HG02759 (cell line): ENCODE measurements at regions not wholly inside any gene's neighbourhood (a gene's known extent, or its start where the extent isn't known, plus 50 kb on each side); places are given as distances from the start of the nearest gene placed in this dataset.

ENCODE experiments used
- ATAC-seq: cut with Tn5 transposase; IDR thresholded peaks from one replicate; pipeline ENCODE4 v1.9.1; 2021; ENCODE audit warnings: mild to moderate bottlenecking, moderate library complexity; ENCODE audit not compliant: unreplicated experiment

- ATAC-seq: no peak
Measured at GRCh38 chr1:84759756-84760155, 69.5 kb upstream of the SSX2IP start.

- ATAC-seq: no peak
Measured at GRCh38 chr1:84758968-84759491, 68.8 kb upstream of the SSX2IP start.

- ATAC-seq: no peak
Measured at GRCh38 chr1:84758476-84758875, 68.2 kb upstream of the SSX2IP start.

- ATAC-seq: no peak
Measured at GRCh38 chr1:84757301-84757700, 67.0 kb upstream of the SSX2IP start.

- ATAC-seq: no peak
Measured at GRCh38 chr1:84756455-84757082, 66.3 kb upstream of the SSX2IP start.

- no peak for ATAC-seq
Measured at GRCh38 chr1:84756001-84756400, 65.7 kb upstream of the SSX2IP start.

- ATAC-seq: no peak
Measured at GRCh38 chr1:84755216-84755615, 65.0 kb upstream of the SSX2IP start.

GRCh38 chr1:84754386-84754703 is 64.1 kb upstream of the SSX2IP start:
- ATAC-seq: no peak

GRCh38 chr1:84753516-84754385 is 63.5 kb upstream of the SSX2IP start:
- peak; percentile 89 for ATAC-seq

GRCh38 chr1:84750110-84750730 is 60.0 kb upstream of the SSX2IP start:
- ATAC-seq: no peak

GRCh38 chr1:84749427-84749826 is 59.2 kb upstream of the SSX2IP start:
- no peak for ATAC-seq

- no peak for ATAC-seq
Measured at GRCh38 chr1:84748364-84748763, 58.1 kb upstream of the SSX2IP start.

- no peak for ATAC-seq
Measured at GRCh38 chr1:84745857-84746256, 55.6 kb upstream of the SSX2IP start.

- no peak for ATAC-seq
Measured at GRCh38 chr1:84743896-84744295, 53.6 kb upstream of the SSX2IP start.

GRCh38 chr1:84742653-84743052 is 52.4 kb upstream of the SSX2IP start:
- ATAC-seq: peak; percentile 86

GRCh38 chr1:84740050-84740714 is 49.9 kb upstream of the SSX2IP start:
- ATAC-seq: no peak
